ENCODE measurements at regions not wholly inside any gene's neighbourhood (a gene's known extent, or its start where the extent isn't known, plus 50 kb on each side); places are given as distances from the start of the nearest gene placed in this dataset.

DNA sequence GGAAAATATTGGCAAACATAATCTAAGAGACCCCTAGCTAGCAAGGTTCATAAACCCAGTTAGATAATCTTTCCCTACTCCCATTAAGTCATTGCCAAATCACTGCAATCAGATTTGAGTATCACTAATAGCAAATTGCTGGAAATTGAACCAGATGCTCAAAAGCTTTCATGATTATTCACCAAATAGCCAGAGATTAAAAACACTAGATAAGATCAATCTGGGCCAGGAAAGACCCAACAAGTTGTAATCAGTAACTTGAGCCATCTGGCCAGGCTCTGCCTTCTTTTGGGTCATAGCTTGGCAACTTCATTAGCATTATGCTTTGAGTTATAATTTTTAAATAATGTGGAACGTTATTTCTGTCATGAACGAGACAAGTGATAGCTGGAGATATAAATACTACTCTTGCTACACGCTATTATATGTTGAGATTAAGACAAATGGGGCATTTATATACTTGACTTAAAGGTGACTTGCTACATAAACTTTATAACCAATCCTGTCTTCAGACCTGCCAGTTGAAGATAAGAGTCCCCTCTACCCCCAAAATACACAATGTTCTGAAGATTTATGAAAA, 196.6 kb upstream of the EDNRA start:
- TF ChIP-seq HDAC2 (IDR thresholded peaks at IDR 0.05; ENCODE audit: borderline replicate concordance in 1 of 2, low read depth in 2 of 2, low read length in 2 of 2) (no peak), ZNF274 (IDR thresholded peaks at IDR 0.05; ENCODE audit: borderline replicate concordance, extremely low read depth, low read length) (no peak), SP1 (IDR thresholded peaks at IDR 0.05; ENCODE audit: low read depth, low read length) (no peak), EZH2 (IDR thresholded peaks at IDR 0.05; ENCODE audit: low read depth, low read length, severe bottlenecking) (no peak), POLR2AphosphoS5 (IDR thresholded peaks at IDR 0.05; ENCODE audit: low read depth, low read length) (no peak)
- TF ChIP-seq, protein P1, sequence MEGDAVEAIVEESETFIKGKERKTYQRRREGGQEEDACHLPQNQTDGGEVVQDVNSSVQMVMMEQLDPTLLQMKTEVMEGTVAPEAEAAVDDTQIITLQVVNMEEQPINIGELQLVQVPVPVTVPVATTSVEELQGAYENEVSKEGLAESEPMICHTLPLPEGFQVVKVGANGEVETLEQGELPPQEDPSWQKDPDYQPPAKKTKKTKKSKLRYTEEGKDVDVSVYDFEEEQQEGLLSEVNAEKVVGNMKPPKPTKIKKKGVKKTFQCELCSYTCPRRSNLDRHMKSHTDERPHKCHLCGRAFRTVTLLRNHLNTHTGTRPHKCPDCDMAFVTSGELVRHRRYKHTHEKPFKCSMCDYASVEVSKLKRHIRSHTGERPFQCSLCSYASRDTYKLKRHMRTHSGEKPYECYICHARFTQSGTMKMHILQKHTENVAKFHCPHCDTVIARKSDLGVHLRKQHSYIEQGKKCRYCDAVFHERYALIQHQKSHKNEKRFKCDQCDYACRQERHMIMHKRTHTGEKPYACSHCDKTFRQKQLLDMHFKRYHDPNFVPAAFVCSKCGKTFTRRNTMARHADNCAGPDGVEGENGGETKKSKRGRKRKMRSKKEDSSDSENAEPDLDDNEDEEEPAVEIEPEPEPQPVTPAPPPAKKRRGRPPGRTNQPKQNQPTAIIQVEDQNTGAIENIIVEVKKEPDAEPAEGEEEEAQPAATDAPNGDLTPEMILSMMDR (IDR thresholded peaks at IDR 0.05; ENCODE audit: control extremely low read depth in 1 of 3, insufficient read depth in 1 of 3, low read depth in 1 of 3, low read length in 3 of 3): no peak
